Endothelial cell of umbilical vein (primary cell): ENCODE measurements at regions not wholly inside any gene's neighbourhood (a gene's known extent, or its start where the extent isn't known, plus 50 kb on each side); places are given as distances from the start of the nearest gene placed in this dataset.

Experiments used
- BruUV-seq: library from RNA; stranded (reverse); fragments of 400-500 nt; replicated peaks from 2 replicates; lab custom pipeline; 2021; lab: Mats Ljungman, UMichigan
- CTCF ChIA-PET: fragments of 300-600, 350-600 bp; sonication (Branson Sonifier 250); formaldehyde crosslinking; loops from one replicate; lab custom pipeline; 2021; ENCODE audit warnings: antibody characterized with exemption, inconsistent platforms; lab: Charles Lee
- POLR2A ChIA-PET: fragments of 300-600, 350-600 bp; sonication (Branson Sonifier 250); formaldehyde crosslinking; loops from one replicate; lab custom pipeline; 2021; ENCODE audit warnings: antibody characterized with exemption, inconsistent platforms; lab: Charles Lee
- DNase-seq: peaks from one replicate; pipeline ENCODE4 v3.0.0-alpha.2; 2011; ENCODE audit warnings: low read depth, low spot score
- FAIRE-seq: peaks from 2 replicates; lab custom pipeline; 2011; peaks lifted over from hg19 to GRCh38; lab: Jason Lieb, UNC
- H2AFZ ChIP-seq: 2 replicates; pipeline ENCODE4 v1.6.0; 2012; ENCODE audit warnings: low read depth, low read length, control low read depth, inconsistent platforms
- H3K27ac ChIP-seq: 2 replicates; pipeline ENCODE4 v1.5.1; 2011; ENCODE audit warnings: low read depth, mild to moderate bottlenecking, control low read depth, low read length, moderate library complexity; ENCODE audit not compliant: insufficient read depth
- H3K27me3 ChIP-seq, 2 experiments: 2 replicates each; pipeline versions ENCODE4 v1.6.0 to v1.6.1; 2011; ENCODE audit warnings: low read length in 2 of 2, mixed read lengths in 1 of 2; ENCODE audit not compliant: control insufficient read depth in 2 of 2, insufficient read depth in 2 of 2
- H3K36me3 ChIP-seq, 2 experiments: 2 replicates in 1 of 2; 3 replicates in 1 of 2; pipeline ENCODE4 v1.5.1; 2011; ENCODE audit warnings: low read length in 2 of 2, mild to moderate bottlenecking in 1 of 2, moderate library complexity in 1 of 2; ENCODE audit not compliant: control insufficient read depth in 2 of 2, insufficient read depth in 2 of 2; ENCODE audit errors: extremely low read depth in 1 of 2
- H3K4me1 ChIP-seq: 3 replicates; pipeline ENCODE4 v1.5.1; 2011; ENCODE audit warnings: mild to moderate bottlenecking, low read length; ENCODE audit not compliant: control insufficient read depth, insufficient read depth; ENCODE audit errors: extremely low read depth
- H3K4me2 ChIP-seq: 2 replicates; pipeline ENCODE4 v1.6.1; 2011; ENCODE audit warnings: low read length, control low read depth, mixed read lengths; ENCODE audit not compliant: insufficient read depth
- H3K4me3 ChIP-seq, 3 experiments: fragments of 200-600 bp in 1 of 3; sonication (generic), shearing (Covaris generic) in 1 of 3; replicated peaks in 1 of 3; 2 replicates each; pipeline ENCODE4 v1.5.1; 2011 to 2016; ENCODE audit warnings: control low read depth in 3 of 3, low read length in 3 of 3, mild to moderate bottlenecking in 2 of 3, inconsistent platforms in 1 of 3, low read depth in 1 of 3, moderate library complexity in 1 of 3; ENCODE audit not compliant: insufficient read depth in 1 of 3
- H3K79me2 ChIP-seq: 2 replicates; pipeline ENCODE4 v1.6.0; 2012; ENCODE audit warnings: low read length, inconsistent platforms; ENCODE audit not compliant: control insufficient read depth, insufficient read depth
- H3K9ac ChIP-seq: replicated peaks from 2 replicates; pipeline ENCODE3; 2011; ENCODE audit warnings: low read length, control low read depth; ENCODE audit not compliant: insufficient read depth; ENCODE audit errors: extremely low read depth
- H3K9me1 ChIP-seq: replicated peaks from 3 replicates; pipeline ENCODE4 v1.6.0; 2011; ENCODE audit warnings: mild to moderate bottlenecking, low read length; ENCODE audit not compliant: control insufficient read depth, insufficient read depth; ENCODE audit errors: extremely low read depth
- H3K9me3 ChIP-seq: replicated peaks from 2 replicates; pipeline ENCODE4 v1.5.1; 2012; ENCODE audit warnings: low read length, inconsistent platforms; ENCODE audit not compliant: control insufficient read depth, insufficient read depth
- H4K20me1 ChIP-seq: replicated peaks from 2 replicates; pipeline ENCODE3; 2011; ENCODE audit warnings: mild to moderate bottlenecking, low read length; ENCODE audit not compliant: control insufficient read depth, insufficient read depth; ENCODE audit errors: extremely low read depth
- CTCF ChIP-seq, 2 donors: IDR thresholded peaks; 1 replicate in 1 of 2; 2 replicates in 1 of 2; pipeline ENCODE4 v1.5.1; 2011; ENCODE audit warnings: low read length in 2 of 2, mild to moderate bottlenecking in 2 of 2, moderate library complexity in 2 of 2, control low read depth in 1 of 2, inconsistent platforms in 1 of 2, low read depth in 1 of 2; ENCODE audit not compliant: insufficient read depth in 1 of 2; ENCODE audit errors: extremely low read depth in 1 of 2
- EZH2 ChIP-seq: IDR thresholded peaks from 2 replicates; pipeline ENCODE4 v1.6.1; 2012; ENCODE audit warnings: borderline replicate concordance, low read depth, mild to moderate bottlenecking, moderate library complexity, low read length, inconsistent platforms; ENCODE audit not compliant: severe bottlenecking
- FOS ChIP-seq: IDR thresholded peaks from 2 replicates; pipeline ENCODE4 v1.6.1; 2011; ENCODE audit warnings: mild to moderate bottlenecking, low read length, moderate library complexity, borderline replicate concordance; ENCODE audit not compliant: insufficient read depth
- GATA2 ChIP-seq: IDR thresholded peaks from 2 replicates; pipeline ENCODE4 v1.7.0; 2011; ENCODE audit warnings: low read depth, mild to moderate bottlenecking, moderate library complexity, mixed read lengths, low read length; ENCODE audit not compliant: insufficient read length, insufficient read depth
- JUN ChIP-seq: IDR thresholded peaks from 2 replicates; pipeline ENCODE4 v1.6.1; 2011; ENCODE audit warnings: borderline replicate concordance, low read depth; ENCODE audit not compliant: insufficient read length, insufficient read depth
- MAX ChIP-seq: IDR thresholded peaks from 2 replicates; pipeline ENCODE4 v1.6.1; 2011; ENCODE audit not compliant: insufficient read depth, insufficient read length
- MYC ChIP-seq: IDR thresholded peaks from one replicate; pipeline ENCODE4 v1.6.1; 2011; ENCODE audit warnings: mild to moderate bottlenecking, low read depth, low read length
- POLR2A ChIP-seq: IDR thresholded peaks from 2 replicates; pipeline ENCODE4 v1.6.1; 2012; ENCODE audit warnings: low read depth, mild to moderate bottlenecking, control low read depth, low read length
- POLR2AphosphoS5 ChIP-seq: IDR thresholded peaks from 2 replicates; pipeline ENCODE4 v1.6.1; 2012; ENCODE audit warnings: low read depth, mild to moderate bottlenecking, control low read depth, low read length, moderate library complexity; ENCODE audit not compliant: insufficient read depth
- dilution Hi-C: fragments of 300-500 bp; cut with MboI; formaldehyde crosslinking; loops from one replicate; pipeline ENCODE4 v1.15.0; 2019; ENCODE audit warnings: low sequenced_read_pairs; ENCODE audit not compliant: extremely low pct_ligation_motif_present
- intact Hi-C: fragments of 100-400 bp; cut with micrococcal nuclease; formaldehyde crosslinking; loops from one replicate; pipeline ENCODE4 v1.10.0; 2022

GRCh38 chr4:11153171-11153750, 275.4 kb downstream of the HS3ST1 start:
- Histone ChIP-seq H4K20me1 (no peaks in the 10 kb centered on the region), H3K4me3 (no peak overlapping the region), H3K4me2 (no peak overlapping the region), H2AFZ (no peak overlapping the region), H3K9ac (no peak overlapping the region), H3K27me3 (no peaks in the 10 kb centered on the region), H3K9me3 (no peaks in the 10 kb centered on the region), H3K4me1 (no peaks in the 10 kb centered on the region), H3K79me2 (no peaks in the 10 kb centered on the region), H3K9me1 (no peaks in the 10 kb centered on the region), H3K27ac (no peak overlapping the region), H3K36me3 (no peaks in the 10 kb centered on the region)
- no peak for TF ChIP-seq JUN
- no peak for TF ChIP-seq POLR2AphosphoS5
- no peak for TF ChIP-seq MYC
- TF ChIP-seq FOS, result no peak
- no peak for TF ChIP-seq EZH2
- dilution Hi-C loops (no loop called here), intact Hi-C loops (loop anchor here (10.0 kb wide), 1 partner anchor 598 kb away; no protein-coding TSS in a partner anchor)
- FAIRE-seq (no peak), DNase-seq (no peak)
- ChIA-PET POLR2A (no interaction called here), CTCF (no interaction called here)
- BruUV-seq, result no TSS peak

- intact Hi-C loops, result loop anchor here (10.0 kb wide), 1 partner anchor 598 kb away; no protein-coding TSS in a partner anchor
- no peak for TF ChIP-seq FOS
- TF ChIP-seq CTCF (IDR thresholded peaks at IDR 0.05; ENCODE audit: extremely low read depth in 1 of 2, insufficient read depth in 1 of 2, low read depth in 1 of 2, low read length in 2 of 2), result no peak
- TF ChIP-seq MAX, result no peak
- TF ChIP-seq MYC, result no peak
- no peak for TF ChIP-seq POLR2A
- no peak for TF ChIP-seq EZH2
- no peak for TF ChIP-seq POLR2AphosphoS5
- TF ChIP-seq JUN, result no peak
- no peak for TF ChIP-seq GATA2
- Histone ChIP-seq H2AFZ (no peak overlapping the region), H3K36me3 (no peaks in the 10 kb centered on the region), H4K20me1 (no peaks in the 10 kb centered on the region), H3K4me1 (no peaks in the 10 kb centered on the region), H3K4me2 (no peak overlapping the region), H3K9ac (no peak overlapping the region), H3K27ac (no peak overlapping the region), H3K4me3 (no peak overlapping the region), H3K9me1 (no peaks in the 10 kb centered on the region), H3K79me2 (no peaks in the 10 kb centered on the region), H3K27me3 (no peaks in the 10 kb centered on the region), H3K9me3 (no peaks in the 10 kb centered on the region)
- POLR2A ChIA-PET, result no interaction called here
- no TSS peak for BruUV-seq
- no peak for DNase-seq
- dilution Hi-C loops, result no loop called here
- FAIRE-seq, result no peak
- CTCF ChIA-PET, result no interaction called here
These were observed 276.0 kb downstream of the HS3ST1 start for GRCh38 chr4:11152684-11153083.
